ENCODE measurements at regions not wholly inside any gene's neighbourhood (a gene's known extent, or its start where the extent isn't known, plus 50 kb on each side); places are given as distances from the start of the nearest gene placed in this dataset.

DNA sequence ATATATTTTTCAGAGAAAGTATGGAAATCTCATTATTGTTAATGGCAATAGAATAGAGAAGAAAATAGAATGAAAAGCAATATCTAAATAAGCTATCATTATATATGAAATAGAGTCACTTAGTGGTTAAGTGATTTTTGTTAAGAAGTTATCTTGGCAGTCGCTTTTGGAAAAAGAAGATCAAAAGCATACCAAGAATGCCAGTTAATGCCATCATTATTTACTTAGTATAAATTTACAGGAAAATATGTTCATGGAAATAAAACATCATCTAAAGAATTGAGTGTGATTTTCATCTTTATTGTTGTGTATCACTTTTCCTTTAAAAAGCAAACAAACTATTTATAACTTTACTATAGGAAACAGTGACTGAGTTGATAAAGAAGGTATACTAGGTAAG, 85.3 kb upstream of the GPR101 start:
- no peaks in the 10 kb centered on the region for H3K27me3 ChIP-seq (ENCODE audit: control insufficient read depth, extremely low read depth, insufficient read depth, low read length)
- no peaks in the 10 kb centered on the region for H3K36me3 ChIP-seq (ENCODE audit: control insufficient read depth in 2 of 2, extremely low read depth in 1 of 2, insufficient read depth in 2 of 2, low read length in 2 of 2)
- H3K4me3 ChIP-seq (ENCODE audit: control insufficient read depth in 2 of 3, extremely low read depth in 1 of 3, insufficient read depth in 2 of 3, low read depth in 1 of 3, low read length in 3 of 3) = no peak overlapping the region
- no peaks in the 10 kb centered on the region for H3K9me1 ChIP-seq (ENCODE audit: control insufficient read depth, extremely low read depth, insufficient read depth, low read length)
- no peak overlapping the region for H3K4me2 ChIP-seq (ENCODE audit: control insufficient read depth, extremely low read depth, insufficient read depth, low read depth, low read length)
- no peaks in the 10 kb centered on the region for H4K20me1 ChIP-seq (ENCODE audit: control insufficient read depth, extremely low read depth, insufficient read depth, low read length)
- H3K27ac ChIP-seq (ENCODE audit: control insufficient read depth, insufficient read depth, low read length) = no peak overlapping the region
- no peaks in the 10 kb centered on the region for H3K4me1 ChIP-seq (ENCODE audit: control insufficient read depth, extremely low read depth, insufficient read depth, low read length)
- DNase-seq (ENCODE audit: low read depth, low spot score) (no peak), FAIRE-seq (no peak)
- H2AFZ ChIP-seq (ENCODE audit: control insufficient read depth, low read length) = no peak overlapping the region
- TF ChIP-seq, protein P1, sequence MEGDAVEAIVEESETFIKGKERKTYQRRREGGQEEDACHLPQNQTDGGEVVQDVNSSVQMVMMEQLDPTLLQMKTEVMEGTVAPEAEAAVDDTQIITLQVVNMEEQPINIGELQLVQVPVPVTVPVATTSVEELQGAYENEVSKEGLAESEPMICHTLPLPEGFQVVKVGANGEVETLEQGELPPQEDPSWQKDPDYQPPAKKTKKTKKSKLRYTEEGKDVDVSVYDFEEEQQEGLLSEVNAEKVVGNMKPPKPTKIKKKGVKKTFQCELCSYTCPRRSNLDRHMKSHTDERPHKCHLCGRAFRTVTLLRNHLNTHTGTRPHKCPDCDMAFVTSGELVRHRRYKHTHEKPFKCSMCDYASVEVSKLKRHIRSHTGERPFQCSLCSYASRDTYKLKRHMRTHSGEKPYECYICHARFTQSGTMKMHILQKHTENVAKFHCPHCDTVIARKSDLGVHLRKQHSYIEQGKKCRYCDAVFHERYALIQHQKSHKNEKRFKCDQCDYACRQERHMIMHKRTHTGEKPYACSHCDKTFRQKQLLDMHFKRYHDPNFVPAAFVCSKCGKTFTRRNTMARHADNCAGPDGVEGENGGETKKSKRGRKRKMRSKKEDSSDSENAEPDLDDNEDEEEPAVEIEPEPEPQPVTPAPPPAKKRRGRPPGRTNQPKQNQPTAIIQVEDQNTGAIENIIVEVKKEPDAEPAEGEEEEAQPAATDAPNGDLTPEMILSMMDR (optimal IDR thresholded peaks at IDR 0.05 in 1 of 3, IDR thresholded peaks at IDR 0.05 in 1 of 3, conservative IDR thresholded peaks at IDR 0.05 in 1 of 3; ENCODE audit: extremely low read depth in 1 of 3, insufficient read depth in 2 of 3, low read length in 3 of 3) = no peak
- no peak for TF ChIP-seq EZH2 (IDR thresholded peaks at IDR 0.05; ENCODE audit: low read length)
- H3K9me3 ChIP-seq (ENCODE audit: control insufficient read depth, low read depth, low read length) = no peaks in the 10 kb centered on the region
- no peak overlapping the region for H3K9ac ChIP-seq (ENCODE audit: control insufficient read depth, extremely low read depth, insufficient read depth, low read length)
- H3K79me2 ChIP-seq (ENCODE audit: control insufficient read depth, insufficient read depth, low read length) = no peaks in the 10 kb centered on the region
- dilution Hi-C loops (cut with MboI; ENCODE audit: extremely low pct_ligation_motif_present, low sequenced_read_pairs) = no loop called here

DNA sequence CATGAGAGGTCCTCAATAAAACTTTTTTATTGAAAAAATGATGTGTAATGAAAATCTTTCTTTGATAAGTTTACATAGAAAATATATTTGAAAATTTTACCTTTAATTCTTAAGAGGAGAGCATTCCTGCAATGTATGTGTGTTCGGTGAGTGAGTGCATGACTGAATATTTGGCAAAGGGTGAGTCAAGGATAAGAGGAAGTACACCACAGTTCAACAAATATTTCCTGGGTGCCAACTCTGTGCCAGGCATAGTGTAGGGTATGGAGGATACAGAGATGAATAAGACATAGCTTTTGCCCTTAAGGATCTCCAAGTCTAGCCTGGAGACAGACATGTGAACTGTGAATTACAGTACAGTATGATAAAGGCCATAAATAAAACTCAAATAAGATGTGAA, 84.7 kb upstream of the GPR101 start:
- dilution Hi-C loops (cut with MboI; ENCODE audit: extremely low pct_ligation_motif_present, low sequenced_read_pairs) = no loop called here
- TF ChIP-seq, protein P1 (optimal IDR thresholded peaks at IDR 0.05 in 1 of 3, IDR thresholded peaks at IDR 0.05 in 1 of 3, conservative IDR thresholded peaks at IDR 0.05 in 1 of 3; ENCODE audit: extremely low read depth in 1 of 3, insufficient read depth in 2 of 3, low read length in 3 of 3) = no peak
- TF ChIP-seq EZH2 (IDR thresholded peaks at IDR 0.05; ENCODE audit: low read length) = no peak
- no peaks in the 10 kb centered on the region for H3K9me1 ChIP-seq (ENCODE audit: control insufficient read depth, extremely low read depth, insufficient read depth, low read length)
- no peak overlapping the region for H2AFZ ChIP-seq (ENCODE audit: control insufficient read depth, low read length)
- no peak overlapping the region for H3K4me3 ChIP-seq (ENCODE audit: control insufficient read depth in 2 of 3, extremely low read depth in 1 of 3, insufficient read depth in 2 of 3, low read depth in 1 of 3, low read length in 3 of 3)
- DNase-seq (ENCODE audit: low read depth, low spot score) = no peak
- H3K9me3 ChIP-seq (ENCODE audit: control insufficient read depth, low read depth, low read length) = no peaks in the 10 kb centered on the region
- no peaks in the 10 kb centered on the region for H4K20me1 ChIP-seq (ENCODE audit: control insufficient read depth, extremely low read depth, insufficient read depth, low read length)
- H3K36me3 ChIP-seq (ENCODE audit: control insufficient read depth in 2 of 2, extremely low read depth in 1 of 2, insufficient read depth in 2 of 2, low read length in 2 of 2) = no peaks in the 10 kb centered on the region
- H3K27ac ChIP-seq (ENCODE audit: control insufficient read depth, insufficient read depth, low read length) = no peak overlapping the region
- H3K79me2 ChIP-seq (ENCODE audit: control insufficient read depth, insufficient read depth, low read length) = no peaks in the 10 kb centered on the region
- H3K4me2 ChIP-seq (ENCODE audit: control insufficient read depth, extremely low read depth, insufficient read depth, low read depth, low read length) = no peak overlapping the region
- no peaks in the 10 kb centered on the region for H3K4me1 ChIP-seq (ENCODE audit: control insufficient read depth, extremely low read depth, insufficient read depth, low read length)
- FAIRE-seq = no peak
- no peak overlapping the region for H3K9ac ChIP-seq (ENCODE audit: control insufficient read depth, extremely low read depth, insufficient read depth, low read length)
- H3K27me3 ChIP-seq (ENCODE audit: control insufficient read depth, extremely low read depth, insufficient read depth, low read length) = no peaks in the 10 kb centered on the region

All from keratinocyte (primary cell).